Fibroblast of pulmonary artery (primary cell): ENCODE measurements at regions not wholly inside any gene's neighbourhood (a gene's known extent, or its start where the extent isn't known, plus 50 kb on each side); places are given as distances from the start of the nearest gene placed in this dataset.

Experiments
- DNase-seq: peaks from one replicate; pipeline ENCODE4 v3.0.0-alpha.2; 2010; ENCODE audit warnings: low read depth
- H3K4me3 ChIP-seq: replicated peaks from 2 replicates; pipeline ENCODE4 v1.5.1; 2011; ENCODE audit warnings: low read depth, mild to moderate bottlenecking, control low read depth, low read length, moderate library complexity
- CTCF ChIP-seq: IDR thresholded peaks from 2 replicates; pipeline ENCODE4 v1.5.1; 2011; ENCODE audit warnings: mild to moderate bottlenecking, control low read depth, low read length, inconsistent platforms; ENCODE audit errors: missing control alignments

GRCh38 chr5:73322437-73323076, 126.0 kb downstream of the FOXD1 start:
- no peak overlapping the region for H3K4me3 ChIP-seq
- no peak for TF ChIP-seq CTCF
- DNase-seq = no peak

GRCh38 chr5:73321757-73322436, 126.7 kb downstream of the FOXD1 start:
- TF ChIP-seq CTCF = no peak
- DNase-seq = peak; percentile 65
- no peak overlapping the region for H3K4me3 ChIP-seq

DNA sequence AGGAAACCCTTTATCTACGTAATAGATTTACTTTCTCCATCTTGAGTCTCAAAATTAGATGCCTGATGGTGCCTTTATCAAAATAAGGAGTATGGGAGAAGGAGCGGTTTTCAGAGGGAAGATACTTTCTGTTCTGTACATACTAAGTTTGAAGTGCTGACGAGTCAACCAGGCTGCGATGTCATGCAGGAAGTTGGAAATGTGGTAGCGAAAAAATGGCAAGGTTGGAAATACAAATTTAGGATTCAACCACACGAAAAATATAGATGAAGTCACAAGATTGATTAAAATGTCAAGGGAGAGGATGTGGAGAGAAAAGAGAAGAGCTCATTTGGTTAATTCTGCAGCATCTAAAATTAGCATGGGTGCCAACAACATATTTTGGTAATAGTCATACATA, 129.5 kb downstream of the FOXD1 start:
- TF ChIP-seq CTCF = no peak
- DNase-seq = no peak
- H3K4me3 ChIP-seq = no peak overlapping the region

GRCh38 chr5:73318308-73318719, 130.3 kb downstream of the FOXD1 start:
- no peak for DNase-seq
- TF ChIP-seq CTCF = no peak
- no peak overlapping the region for H3K4me3 ChIP-seq

DNA sequence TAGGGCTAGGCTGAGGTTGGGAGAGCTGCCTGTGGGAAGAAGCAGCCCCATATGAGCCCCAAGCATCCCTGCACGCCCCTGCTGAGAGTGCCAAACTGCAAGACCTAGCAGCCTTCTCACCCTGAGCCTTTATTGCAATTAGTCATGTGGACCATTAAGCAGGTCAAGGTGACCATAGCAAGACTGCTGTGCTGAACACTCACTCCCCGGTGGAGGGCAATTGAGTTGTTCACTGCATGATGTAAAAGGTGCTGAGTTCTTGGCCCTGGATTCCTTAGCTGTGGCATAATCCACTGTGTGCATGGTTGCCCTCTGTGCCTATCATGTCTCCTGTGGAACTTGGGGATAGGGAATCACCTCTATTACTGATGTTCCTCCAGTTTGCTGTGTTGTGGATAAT, 131.1 kb downstream of the FOXD1 start:
- DNase-seq = no peak
- no peak overlapping the region for H3K4me3 ChIP-seq
- no peak for TF ChIP-seq CTCF

DNA sequence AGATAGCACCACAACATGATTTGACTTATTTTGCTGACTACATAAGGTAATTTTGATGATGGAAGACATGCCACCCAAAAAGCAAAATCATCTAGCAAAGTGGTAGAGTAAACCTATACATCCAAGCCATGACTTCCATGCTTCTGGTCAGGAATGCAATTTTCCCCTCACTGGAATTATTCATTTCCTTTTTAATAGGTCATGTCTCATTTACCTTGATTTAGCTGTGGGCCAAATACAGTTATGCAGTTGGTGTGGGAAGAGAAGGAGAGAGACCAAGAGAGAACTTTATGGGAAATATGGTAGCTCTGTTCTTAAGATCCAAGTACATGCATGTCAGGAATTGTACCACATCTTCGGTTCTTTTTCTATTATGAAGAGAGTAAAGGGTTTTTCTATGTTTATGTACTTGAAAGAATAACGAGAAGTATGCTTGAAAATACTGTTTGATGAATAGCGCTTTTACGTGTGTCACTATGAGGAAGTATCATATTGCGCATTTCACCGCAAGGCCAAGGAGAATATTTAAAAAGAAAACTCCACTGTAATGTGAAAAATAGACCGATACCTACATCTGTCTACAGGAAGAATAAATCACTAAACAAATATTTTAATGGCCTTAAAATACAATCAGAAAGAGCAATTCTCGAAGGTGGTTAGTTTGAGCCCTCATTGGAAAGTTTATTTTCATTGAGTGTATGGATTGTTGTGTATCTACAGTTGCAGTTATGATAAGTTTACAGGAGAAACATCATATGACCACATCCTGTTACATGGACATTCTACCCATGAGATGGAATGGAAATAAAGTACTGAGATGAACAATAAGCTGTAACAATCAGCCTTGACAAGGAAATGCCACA, 134.0 kb downstream of the FOXD1 start:
- H3K4me3 ChIP-seq = no peak overlapping the region
- DNase-seq = no peak
- no peak for TF ChIP-seq CTCF
